ENCODE measurements at regions not wholly inside any gene's neighbourhood (a gene's known extent, or its start where the extent isn't known, plus 50 kb on each side); places are given as distances from the start of the nearest gene placed in this dataset.

DNA sequence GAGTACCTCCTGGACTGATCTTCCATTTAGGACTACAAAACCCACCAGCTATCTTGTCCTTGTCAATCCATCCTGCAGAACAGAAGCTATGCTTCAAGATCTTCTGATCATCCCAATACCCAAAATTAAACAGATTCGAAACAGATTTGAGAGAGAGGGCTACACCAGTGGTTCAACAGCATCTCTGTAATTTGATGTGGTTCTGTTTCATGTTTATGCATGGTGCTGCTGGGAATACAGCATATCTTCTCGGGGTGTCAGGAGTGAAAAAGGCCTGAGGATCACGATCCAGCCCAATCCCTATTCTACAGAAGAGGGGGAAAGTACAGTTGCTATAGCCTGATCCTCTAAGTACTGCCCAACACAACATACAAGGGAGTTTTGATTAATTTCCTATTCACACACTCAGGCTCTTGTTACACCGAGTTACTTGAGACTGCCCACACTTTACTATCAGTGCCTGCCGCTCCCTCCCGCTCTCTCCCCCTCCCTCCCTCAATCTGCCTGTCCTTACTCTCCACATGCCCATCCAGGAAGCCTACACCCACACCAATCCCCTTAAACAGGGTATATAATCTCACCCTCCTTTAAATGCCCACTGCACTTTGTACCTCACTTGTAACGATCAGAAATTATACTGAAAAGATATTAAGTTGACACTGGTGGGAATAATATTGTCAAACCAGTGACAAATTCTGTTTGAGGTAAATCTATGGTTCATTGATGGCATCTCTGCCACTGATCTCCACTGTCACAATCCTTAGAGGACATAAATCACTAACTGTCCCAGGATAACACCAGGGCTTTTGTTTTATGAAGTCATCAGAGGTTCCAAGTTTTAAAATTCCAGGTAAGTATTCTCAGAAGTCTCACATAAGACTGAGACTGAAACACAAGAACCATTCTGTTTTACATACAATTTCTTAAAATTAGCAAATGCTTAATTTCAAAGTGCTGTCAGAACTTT is 89.3 kb upstream of the PLEKHM1 start:
- peaks cover 39% of the 10 kb centered on the region for H3K36me3 Mint-ChIP-seq (ENCODE audit: insufficient read depth, unreplicated experiment)
- DNase-seq (ENCODE audit: unreplicated experiment): no peak
- TSS peak; percentile 40 for BruUV-seq (replicated peaks)
- no peaks in the 10 kb centered on the region for H3K27me3 Mint-ChIP-seq (ENCODE audit: insufficient read depth, unreplicated experiment)
- H3K27ac Mint-ChIP-seq (ENCODE audit: low read depth, unreplicated experiment): peak overlapping the region; percentile 94
- no peaks in the 10 kb centered on the region for H3K9me3 Mint-ChIP-seq (ENCODE audit: unreplicated experiment)
- intact Hi-C loops (cut with micrococcal nuclease): no loop called here
- TF ChIP-seq, protein P1, sequence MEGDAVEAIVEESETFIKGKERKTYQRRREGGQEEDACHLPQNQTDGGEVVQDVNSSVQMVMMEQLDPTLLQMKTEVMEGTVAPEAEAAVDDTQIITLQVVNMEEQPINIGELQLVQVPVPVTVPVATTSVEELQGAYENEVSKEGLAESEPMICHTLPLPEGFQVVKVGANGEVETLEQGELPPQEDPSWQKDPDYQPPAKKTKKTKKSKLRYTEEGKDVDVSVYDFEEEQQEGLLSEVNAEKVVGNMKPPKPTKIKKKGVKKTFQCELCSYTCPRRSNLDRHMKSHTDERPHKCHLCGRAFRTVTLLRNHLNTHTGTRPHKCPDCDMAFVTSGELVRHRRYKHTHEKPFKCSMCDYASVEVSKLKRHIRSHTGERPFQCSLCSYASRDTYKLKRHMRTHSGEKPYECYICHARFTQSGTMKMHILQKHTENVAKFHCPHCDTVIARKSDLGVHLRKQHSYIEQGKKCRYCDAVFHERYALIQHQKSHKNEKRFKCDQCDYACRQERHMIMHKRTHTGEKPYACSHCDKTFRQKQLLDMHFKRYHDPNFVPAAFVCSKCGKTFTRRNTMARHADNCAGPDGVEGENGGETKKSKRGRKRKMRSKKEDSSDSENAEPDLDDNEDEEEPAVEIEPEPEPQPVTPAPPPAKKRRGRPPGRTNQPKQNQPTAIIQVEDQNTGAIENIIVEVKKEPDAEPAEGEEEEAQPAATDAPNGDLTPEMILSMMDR (IDR thresholded peaks at IDR 0.05; ENCODE audit: unreplicated experiment): no peak
- ChIA-PET POLR2A (interaction anchor here (1.7 kb wide), 1 partner anchor 687 kb away, joined by 11 read pairs; no protein-coding TSS in a partner anchor), CTCF (interaction anchor here (1.0 to 1.7 kb wide), 2 partner anchors 465 to 707 kb away, joined by 3 to 5 read pairs; no protein-coding TSS in a partner anchor)
- H3K4me3 Mint-ChIP-seq (ENCODE audit: unreplicated experiment): peak overlapping the region; percentile 36
- peaks cover 60% of the 10 kb centered on the region for H3K4me1 Mint-ChIP-seq (ENCODE audit: insufficient read depth, unreplicated experiment)

DNA sequence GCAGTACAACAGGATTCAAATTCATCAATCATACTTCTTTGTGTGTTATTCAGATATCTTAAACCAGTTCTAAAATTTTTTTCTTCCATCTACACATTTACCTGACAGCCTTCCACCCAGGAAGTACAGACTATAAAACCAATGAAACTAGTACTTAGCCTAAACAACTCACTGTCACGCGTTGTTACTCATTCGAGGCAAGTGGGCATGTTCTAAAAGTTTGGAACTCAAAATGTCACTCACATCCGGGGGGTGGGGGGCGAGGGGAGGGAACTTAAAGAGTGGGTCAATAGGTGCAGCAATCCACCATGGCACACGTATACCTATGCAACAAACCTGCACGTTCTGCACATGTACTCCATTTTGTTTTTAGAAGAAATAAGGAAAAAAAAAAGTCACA is 90.4 kb upstream of the PLEKHM1 start:
- Mint-ChIP-seq H3K27me3 (ENCODE audit: insufficient read depth, unreplicated experiment) (no peaks in the 10 kb centered on the region), H3K4me3 (ENCODE audit: unreplicated experiment) (no peak overlapping the region), H3K27ac (ENCODE audit: low read depth, unreplicated experiment) (no peak overlapping the region), H3K9me3 (ENCODE audit: unreplicated experiment) (no peaks in the 10 kb centered on the region), H3K36me3 (ENCODE audit: insufficient read depth, unreplicated experiment) (peaks cover 34% of the 10 kb centered on the region), H3K4me1 (ENCODE audit: insufficient read depth, unreplicated experiment) (peaks cover 53% of the 10 kb centered on the region)
- ChIA-PET CTCF (no interaction called here), POLR2A (no interaction called here)
- DNase-seq (ENCODE audit: unreplicated experiment): no peak
- TF ChIP-seq, protein P1 (IDR thresholded peaks at IDR 0.05; ENCODE audit: unreplicated experiment): no peak
- intact Hi-C loops (cut with micrococcal nuclease): no loop called here
- no TSS peak for BruUV-seq (replicated peaks)

DNA sequence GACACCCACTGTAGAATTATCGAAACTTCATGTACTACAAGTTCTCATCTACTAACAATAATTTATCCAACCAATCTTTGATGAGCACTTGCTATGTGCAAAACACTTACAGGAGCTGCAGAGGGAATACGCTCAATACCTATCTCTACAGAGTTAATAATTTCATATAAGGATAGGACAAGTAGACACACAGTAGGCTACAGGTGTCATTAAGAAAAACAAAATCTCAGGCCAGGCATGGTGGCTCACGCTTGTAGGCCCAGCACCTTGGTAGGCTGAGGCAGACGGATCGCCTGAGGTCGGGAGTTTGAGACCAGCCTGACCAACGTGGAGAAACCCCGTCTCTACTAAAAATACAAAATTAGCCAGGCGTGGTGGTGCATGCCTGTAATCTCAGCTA is 91.3 kb upstream of the PLEKHM1 start:
- POLR2A ChIA-PET: interaction anchor here (0.6 to 1.5 kb wide), 4 partner anchors 156 to 1606 kb away, joined by 3 to 4 read pairs (median 4); no protein-coding TSS in a partner anchor
- peaks cover 33% of the 10 kb centered on the region for H3K36me3 Mint-ChIP-seq (ENCODE audit: insufficient read depth, unreplicated experiment)
- H3K4me1 Mint-ChIP-seq (ENCODE audit: insufficient read depth, unreplicated experiment): peaks cover 44% of the 10 kb centered on the region
- no peak for DNase-seq (ENCODE audit: unreplicated experiment)
- no peak overlapping the region for H3K27ac Mint-ChIP-seq (ENCODE audit: low read depth, unreplicated experiment)
- H3K9me3 Mint-ChIP-seq (ENCODE audit: unreplicated experiment): no peaks in the 10 kb centered on the region
- intact Hi-C loops (cut with micrococcal nuclease): no loop called here
- TF ChIP-seq, protein P1 (IDR thresholded peaks at IDR 0.05; ENCODE audit: unreplicated experiment): no peak
- no peaks in the 10 kb centered on the region for H3K27me3 Mint-ChIP-seq (ENCODE audit: insufficient read depth, unreplicated experiment)
- CTCF ChIA-PET: interaction anchor here (0.7 to 0.8 kb wide), 2 partner anchors 153 to 695 kb away, joined by 4 to 5 read pairs; no protein-coding TSS in a partner anchor
- no TSS peak for BruUV-seq (replicated peaks)
- H3K4me3 Mint-ChIP-seq (ENCODE audit: unreplicated experiment): no peak overlapping the region

Data from MCF 10A (cell line).